Right lobe of liver (tissue), 4 donors: ENCODE measurements at regions not wholly inside any gene's neighbourhood (a gene's known extent, or its start where the extent isn't known, plus 50 kb on each side); places are given as distances from the start of the nearest gene placed in this dataset.

Experiments
- CTCF ChIP-seq, 4 donors: fragments of 200-600 bp in 3 of 4; fragments of 450-650 bp in 1 of 4; IDR thresholded peaks; one replicate each; pipeline versions ENCODE4 v1.5.1 to v1.8.0; 2016 to 2022; ENCODE audit warnings: antibody characterized with exemption in 4 of 4, mild to moderate bottlenecking in 2 of 4
- POLR2A ChIP-seq: fragments of 450-650 bp; IDR thresholded peaks from one replicate; pipeline ENCODE4 v1.6.1; 2017; ENCODE audit warnings: antibody characterized with exemption, mild to moderate bottlenecking
- donor health status: DM: no; HTN: no; CAD: no.
- donor health status: DM: no; HTN: no; CAD: no.
- donor health status: DM: no; HTN: yes; CAD: no.

- TF ChIP-seq POLR2A = no peak
- TF ChIP-seq CTCF (IDR thresholded peaks at IDR 0.05) = no peak
Observed at GRCh38 chr13:55682776-55683175, 1457.9 kb upstream of the PRR20A start.
